OCI-LY7 (cell line): ENCODE measurements at regions not wholly inside any gene's neighbourhood (a gene's known extent, or its start where the extent isn't known, plus 50 kb on each side); places are given as distances from the start of the nearest gene placed in this dataset.

ENCODE experiments used
- BruUV-seq: library from RNA; stranded (reverse); fragments of 400-500 nt; replicated peaks from 2 replicates; lab custom pipeline; 2021; lab: Mats Ljungman, UMichigan
- CTCF ChIA-PET: fragments of 300-600 bp; sonication (Branson Sonifier 250); formaldehyde crosslinking; loops from one replicate; lab custom pipeline; 2022; ENCODE audit warnings: antibody characterized with exemption; ENCODE audit not compliant: unreplicated experiment; lab: Charles Lee
- POLR2A ChIA-PET: fragments of 300-600 bp; sonication (Branson Sonifier 250); formaldehyde crosslinking; loops from one replicate; lab custom pipeline; 2022; ENCODE audit warnings: antibody characterized with exemption; lab: Charles Lee
- DNase-seq: peaks from one replicate; pipeline ENCODE4 v3.0.0-alpha.2; 2015; ENCODE audit warnings: low spot score
- H2AFZ ChIP-seq: fragments of 200-600 bp; sonication (generic), shearing (Covaris generic); 2 replicates; pipeline ENCODE4 v1.6.1; 2014; ENCODE audit warnings: mild to moderate bottlenecking, antibody characterized with exemption, low read length, moderate library complexity
- H3K27ac ChIP-seq: fragments of 200-600 bp; sonication (generic); 2 replicates; pipeline ENCODE4 v1.5.1; 2014; ENCODE audit warnings: mixed run types, low read depth, mild to moderate bottlenecking, moderate library complexity, low read length, inconsistent platforms; ENCODE audit not compliant: poor library complexity, severe bottlenecking
- H3K36me3 ChIP-seq: fragments of 200-600 bp; sonication (generic); 2 replicates; pipeline ENCODE4 v1.6.1; 2014; ENCODE audit warnings: mild to moderate bottlenecking, antibody characterized with exemption, low read length, moderate library complexity, mixed read lengths; ENCODE audit not compliant: insufficient read depth
- H3K4me1 ChIP-seq: fragments of 200-600 bp; sonication (generic); 2 replicates; pipeline ENCODE4 v1.5.1; 2014; ENCODE audit warnings: mild to moderate bottlenecking, low read length; ENCODE audit not compliant: insufficient read depth, poor library complexity, severe bottlenecking
- H3K4me2 ChIP-seq: fragments of 200-600 bp; sonication (generic); 2 replicates; pipeline ENCODE4 v1.6.1; 2014; ENCODE audit warnings: mild to moderate bottlenecking, low read length
- H3K4me3 ChIP-seq: fragments of 200-600 bp; sonication (generic); 2 replicates; pipeline ENCODE4 v1.5.1; 2014; ENCODE audit warnings: mild to moderate bottlenecking, low read depth, low read length; ENCODE audit not compliant: poor library complexity, severe bottlenecking
- H3K79me2 ChIP-seq: fragments of 200-600 bp; sonication (generic); 2 replicates; pipeline ENCODE4 v1.6.1; 2016; ENCODE audit warnings: low read depth, mild to moderate bottlenecking, low read length, moderate library complexity, mixed read lengths; ENCODE audit not compliant: insufficient read depth
- H3K9me2 ChIP-seq: fragments of 200-600 bp; sonication (generic); 2 replicates; pipeline ENCODE4 v1.6.1; 2016; ENCODE audit warnings: mild to moderate bottlenecking, low read length, mixed read lengths; ENCODE audit not compliant: insufficient read depth
- H3K9me3 ChIP-seq: fragments of 200-600 bp; sonication (generic); 2 replicates; pipeline ENCODE4 v1.6.1; 2014; ENCODE audit warnings: mild to moderate bottlenecking, mixed run types, low read length, mixed read lengths
- H4K20me1 ChIP-seq: fragments of 200-600 bp; sonication (generic); 2 replicates; pipeline ENCODE4 v1.6.1; 2014; ENCODE audit warnings: mild to moderate bottlenecking, antibody characterized with exemption, low read length, moderate library complexity, mixed read lengths; ENCODE audit not compliant: insufficient read depth
- CTCF ChIP-seq: fragments of 200-600 bp; sonication (generic); conservative IDR thresholded peaks from 2 replicates; pipeline ENCODE4 v1.5.1; 2014; ENCODE audit warnings: mild to moderate bottlenecking, antibody characterized with exemption, low read length, moderate library complexity, mixed read lengths
- EZH2phosphoT487 ChIP-seq: fragments of 200-600 bp; sonication (generic); IDR thresholded peaks from 2 replicates; pipeline ENCODE4 v1.6.1; 2018; ENCODE audit warnings: low read depth, borderline replicate concordance, mild to moderate bottlenecking, mixed run types, antibody characterized with exemption, low read length, moderate library complexity, mixed read lengths
- intact Hi-C: fragments of 100-400 bp; cut with micrococcal nuclease; formaldehyde crosslinking; loops from one replicate; pipeline ENCODE4 v1.10.0; 2022; ENCODE audit not compliant: unreplicated experiment

DNA sequence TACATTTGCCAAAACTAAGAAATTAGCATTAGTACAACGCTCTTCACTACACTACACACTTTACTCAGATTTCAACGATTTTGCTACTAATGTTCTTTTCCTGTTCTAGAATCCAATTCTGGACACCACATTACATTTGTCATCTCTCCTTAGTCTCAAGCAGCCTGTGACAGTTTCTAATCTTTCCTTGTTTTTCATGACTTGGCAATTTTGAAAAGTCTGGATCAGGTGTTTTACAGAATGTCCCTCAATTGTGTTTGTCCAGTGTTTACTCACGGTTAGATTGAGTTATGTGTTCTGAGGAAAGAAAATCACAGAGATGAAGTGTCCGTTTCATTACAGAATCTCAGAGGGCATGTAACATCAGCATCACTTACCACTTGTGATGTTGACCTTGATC is 372.6 kb downstream of the TFAP2A start:
- H3K9me3 ChIP-seq = no peaks in the 10 kb centered on the region
- H3K36me3 ChIP-seq = no peaks in the 10 kb centered on the region
- intact Hi-C loops = no loop called here
- H3K4me2 ChIP-seq = no peak overlapping the region
- H2AFZ ChIP-seq = no peak overlapping the region
- no peak for DNase-seq
- H3K4me1 ChIP-seq = no peaks in the 10 kb centered on the region
- H3K9me2 ChIP-seq = no peaks in the 10 kb centered on the region
- no peak overlapping the region for H3K4me3 ChIP-seq
- no peaks in the 10 kb centered on the region for H4K20me1 ChIP-seq
- no TSS peak for BruUV-seq
- no peak overlapping the region for H3K27ac ChIP-seq
- TF ChIP-seq EZH2phosphoT487 = no peak
- no peak for TF ChIP-seq CTCF
- CTCF ChIA-PET = no interaction called here
- POLR2A ChIA-PET = interaction anchor here (0.6 to 0.7 kb wide), 2 partner anchors 616 to 790 kb away, joined by 3 read pairs; no protein-coding TSS in a partner anchor
- H3K79me2 ChIP-seq = no peaks in the 10 kb centered on the region

- Histone ChIP-seq H3K9me2 (no peaks in the 10 kb centered on the region), H3K4me2 (no peak overlapping the region), H3K9me3 (no peaks in the 10 kb centered on the region), H3K36me3 (no peaks in the 10 kb centered on the region), H4K20me1 (no peaks in the 10 kb centered on the region), H3K79me2 (no peaks in the 10 kb centered on the region), H3K27ac (no peak overlapping the region), H3K4me1 (no peaks in the 10 kb centered on the region), H3K4me3 (no peak overlapping the region), H2AFZ (no peak overlapping the region)
- no peak for DNase-seq
- BruUV-seq = no TSS peak
- ChIA-PET CTCF (no interaction called here), POLR2A (interaction anchor here (0.7 to 0.8 kb wide), 2 partner anchors 23 to 61 kb away, joined by 3 to 4 read pairs; no protein-coding TSS in a partner anchor)
- intact Hi-C loops = no loop called here
- TF ChIP-seq CTCF (no peak), EZH2phosphoT487 (no peak)
These were observed 381.5 kb downstream of the TFAP2A start for GRCh38 chr6:10033223-10033829.

DNA sequence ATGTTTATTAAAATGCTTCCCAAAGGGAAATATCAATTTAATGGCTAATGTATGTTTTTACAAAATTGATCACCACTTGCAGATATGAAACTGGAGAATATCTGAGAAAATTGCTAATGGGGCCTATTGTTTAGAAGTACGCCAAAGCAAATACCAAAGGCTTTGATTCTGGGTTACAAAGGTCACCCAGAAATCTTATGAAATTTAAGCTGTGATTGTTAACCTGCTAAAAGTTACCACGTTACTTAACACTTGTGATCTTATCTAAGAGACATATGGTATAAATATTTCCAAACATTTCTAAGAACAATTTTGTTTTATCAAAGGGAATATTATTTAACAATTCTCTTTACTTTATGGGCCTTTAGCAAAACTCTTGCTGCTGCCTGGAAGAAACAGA is 383.3 kb downstream of the TFAP2A start:
- Histone ChIP-seq H3K4me1 (no peaks in the 10 kb centered on the region), H2AFZ (no peak overlapping the region), H3K9me3 (no peaks in the 10 kb centered on the region), H3K27ac (no peak overlapping the region), H3K4me3 (no peak overlapping the region), H4K20me1 (no peaks in the 10 kb centered on the region), H3K4me2 (no peak overlapping the region), H3K36me3 (no peaks in the 10 kb centered on the region), H3K9me2 (no peaks in the 10 kb centered on the region), H3K79me2 (no peaks in the 10 kb centered on the region)
- TF ChIP-seq CTCF (no peak), EZH2phosphoT487 (no peak)
- BruUV-seq = no TSS peak
- ChIA-PET POLR2A (interaction anchor here (1.0 kb wide), 2 partner anchors 12 to 328 kb away, joined by 3 read pairs; no protein-coding TSS in a partner anchor), CTCF (no interaction called here)
- intact Hi-C loops = loop anchor here (1.0 kb wide), 1 partner anchor 398 kb away; no protein-coding TSS in a partner anchor
- DNase-seq = no peak
